Activated T-helper 2 cell treated with anti-CD3 and anti-CD28 coated beads, Interferon-gamma antibody, Interleukin-2, Interleukin-4, amounts not matched to agents 10 μg/mL and 5 μg/mL and 100 μg/mL, durations not matched to agents 14 hours and 24 hours and 36 hours (primary cell): ENCODE measurements at regions not wholly inside any gene's neighbourhood (a gene's known extent, or its start where the extent isn't known, plus 50 kb on each side); places are given as distances from the start of the nearest gene placed in this dataset.

Source experiments
- DNase-seq: peaks from one replicate; pipeline ENCODE4 v3.0.0; 2021; ENCODE audit warnings: low spot score
- H3K27ac Mint-ChIP-seq: one replicate; pipeline ENCODE4 v1.8.0; 2021; ENCODE audit warnings: mixed read lengths
- H3K27me3 Mint-ChIP-seq: one replicate; pipeline ENCODE4 v1.8.0; 2021; ENCODE audit warnings: low read depth, mixed read lengths
- H3K36me3 Mint-ChIP-seq: one replicate; pipeline ENCODE4 v1.8.0; 2021; ENCODE audit warnings: low read depth, mixed read lengths
- H3K4me1 Mint-ChIP-seq: one replicate; pipeline ENCODE4 v1.8.0; 2021; ENCODE audit warnings: low read depth, mixed read lengths
- H3K4me3 Mint-ChIP-seq: one replicate; pipeline ENCODE4 v1.8.0; 2021; ENCODE audit warnings: low read depth, mild to moderate bottlenecking, moderate library complexity, mixed read lengths
- H3K9me3 Mint-ChIP-seq: one replicate; pipeline ENCODE4 v1.8.0; 2021; ENCODE audit warnings: mixed read lengths
- intact Hi-C: fragments of 100-400 bp; cut with micrococcal nuclease; formaldehyde crosslinking; loops from one replicate; pipeline ENCODE4 v1.15.1; 2023

GRCh38 chr6:23618366-23618765 lies 507.6 kb upstream of the NRSN1 start:
- DNase-seq: no peak
- Mint-ChIP-seq H3K27me3 (no peaks in the 10 kb centered on the region), H3K9me3 (peaks cover 12% of the 10 kb centered on the region), H3K4me1 (no peaks in the 10 kb centered on the region), H3K27ac (no peak overlapping the region), H3K4me3 (no peak overlapping the region), H3K36me3 (no peaks in the 10 kb centered on the region)
- intact Hi-C loops: no loop called here

GRCh38 chr6:23620911-23621401 lies 505.1 kb upstream of the NRSN1 start:
- Mint-ChIP-seq H3K27ac (no peak overlapping the region), H3K4me3 (no peak overlapping the region), H3K36me3 (no peaks in the 10 kb centered on the region), H3K27me3 (no peaks in the 10 kb centered on the region), H3K9me3 (peaks cover 12% of the 10 kb centered on the region), H3K4me1 (no peaks in the 10 kb centered on the region)
- DNase-seq: no peak
- intact Hi-C loops: no loop called here

DNA sequence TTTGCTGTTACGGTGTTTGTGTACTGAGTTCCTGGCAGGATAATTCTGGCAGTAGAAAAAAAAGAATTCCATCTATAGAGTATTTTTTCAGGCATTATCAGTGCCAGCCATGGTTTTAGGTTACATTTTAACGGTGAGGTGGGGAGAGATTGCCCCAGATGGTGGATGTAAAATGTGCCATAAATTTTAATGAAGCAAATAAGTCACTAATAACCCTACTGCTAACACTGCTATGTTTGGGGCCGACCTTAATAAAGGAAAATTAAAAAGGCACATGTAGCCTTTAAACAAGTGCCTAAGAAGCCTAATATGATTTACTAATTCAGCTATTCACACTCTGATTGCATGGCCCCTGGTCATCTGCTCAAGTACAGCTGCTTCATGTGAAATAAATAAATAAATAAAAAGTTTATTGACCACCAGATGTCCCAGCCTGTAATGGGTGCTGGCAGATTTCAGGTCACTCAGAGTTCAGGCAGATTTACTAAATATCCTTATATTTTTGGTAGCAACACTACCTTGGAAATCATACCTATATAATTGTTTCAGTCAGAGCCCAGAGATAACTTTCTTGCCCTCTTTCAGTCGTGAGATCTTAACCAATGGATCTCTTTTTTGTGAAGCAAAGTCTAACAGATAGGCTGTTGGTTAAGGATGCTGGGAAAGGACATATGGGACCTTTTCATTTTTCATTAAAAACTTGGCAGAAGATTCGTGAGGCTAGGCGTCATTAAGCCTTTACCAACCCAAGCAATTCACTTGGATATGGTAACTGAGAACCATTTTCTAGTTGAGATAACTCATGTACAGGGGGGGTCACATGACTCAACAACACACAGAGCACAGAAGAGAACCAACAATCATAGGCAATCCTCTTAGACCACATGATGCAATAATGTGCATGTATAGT lies 495.0 kb upstream of the NRSN1 start:
- DNase-seq: no peak
- H3K9me3 Mint-ChIP-seq: no peaks in the 10 kb centered on the region
- H3K27ac Mint-ChIP-seq: no peak overlapping the region
- intact Hi-C loops: no loop called here
- H3K4me1 Mint-ChIP-seq: no peaks in the 10 kb centered on the region
- H3K27me3 Mint-ChIP-seq: no peaks in the 10 kb centered on the region
- H3K4me3 Mint-ChIP-seq: no peak overlapping the region
- no peaks in the 10 kb centered on the region for H3K36me3 Mint-ChIP-seq

DNA sequence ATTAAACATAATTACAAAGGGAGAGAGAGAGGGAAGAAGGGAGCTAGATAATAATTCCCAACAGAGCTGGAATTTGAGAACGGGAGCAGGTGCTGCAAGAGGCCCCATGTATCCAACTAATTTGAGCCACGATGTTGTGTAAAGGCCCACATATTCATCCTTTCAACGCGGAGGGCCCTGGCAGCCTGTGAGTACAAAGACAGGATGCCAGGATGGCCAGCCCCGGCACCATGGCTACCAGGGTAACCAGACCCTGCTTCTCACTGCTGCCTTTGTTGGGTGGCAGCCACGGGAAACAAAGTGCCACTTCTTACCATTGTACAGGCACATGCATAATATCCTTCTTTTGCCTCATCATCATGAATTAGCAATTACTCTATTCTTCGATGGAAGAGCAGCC lies 492.0 kb upstream of the NRSN1 start:
- intact Hi-C loops: no loop called here
- Mint-ChIP-seq H3K27me3 (no peaks in the 10 kb centered on the region), H3K9me3 (no peaks in the 10 kb centered on the region), H3K4me1 (no peaks in the 10 kb centered on the region), H3K27ac (no peak overlapping the region), H3K36me3 (no peaks in the 10 kb centered on the region), H3K4me3 (no peak overlapping the region)
- no peak for DNase-seq

- H3K4me1 Mint-ChIP-seq: no peaks in the 10 kb centered on the region
- no peak for DNase-seq
- intact Hi-C loops: no loop called here
- no peak overlapping the region for H3K4me3 Mint-ChIP-seq
- H3K9me3 Mint-ChIP-seq: no peaks in the 10 kb centered on the region
- H3K36me3 Mint-ChIP-seq: no peaks in the 10 kb centered on the region
- H3K27me3 Mint-ChIP-seq: no peaks in the 10 kb centered on the region
- no peak overlapping the region for H3K27ac Mint-ChIP-seq
Observed at GRCh38 chr6:23635150-23635549, 490.9 kb upstream of the NRSN1 start.

DNA sequence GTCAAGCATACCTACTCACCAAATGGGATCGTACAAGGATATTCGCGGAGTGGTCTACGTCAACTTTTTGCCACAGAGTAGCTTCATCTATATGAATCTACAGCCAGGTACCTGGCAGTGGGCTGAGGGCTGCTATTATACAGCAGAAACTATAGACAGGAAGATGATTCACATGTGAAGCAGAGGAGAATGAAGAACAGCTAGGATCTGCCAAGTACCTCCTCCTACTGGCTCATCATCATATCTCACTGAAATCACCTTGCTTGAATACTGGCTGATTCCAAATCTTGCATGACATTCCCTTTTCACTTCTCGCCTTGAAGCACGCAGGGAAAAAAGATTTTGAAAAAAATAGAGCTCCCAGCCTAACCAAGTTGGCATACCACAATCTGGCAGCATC lies 488.7 kb upstream of the NRSN1 start:
- H3K27ac Mint-ChIP-seq: no peak overlapping the region
- no peaks in the 10 kb centered on the region for H3K27me3 Mint-ChIP-seq
- intact Hi-C loops: no loop called here
- H3K9me3 Mint-ChIP-seq: no peaks in the 10 kb centered on the region
- H3K4me3 Mint-ChIP-seq: no peak overlapping the region
- no peak for DNase-seq
- no peaks in the 10 kb centered on the region for H3K4me1 Mint-ChIP-seq
- H3K36me3 Mint-ChIP-seq: no peaks in the 10 kb centered on the region

- Mint-ChIP-seq H3K4me3 (no peak overlapping the region), H3K36me3 (no peaks in the 10 kb centered on the region), H3K27me3 (no peaks in the 10 kb centered on the region), H3K27ac (no peak overlapping the region), H3K9me3 (no peaks in the 10 kb centered on the region), H3K4me1 (no peaks in the 10 kb centered on the region)
- DNase-seq: no peak
- intact Hi-C loops: no loop called here
Observed at GRCh38 chr6:23642849-23643248, 483.2 kb upstream of the NRSN1 start.

DNA sequence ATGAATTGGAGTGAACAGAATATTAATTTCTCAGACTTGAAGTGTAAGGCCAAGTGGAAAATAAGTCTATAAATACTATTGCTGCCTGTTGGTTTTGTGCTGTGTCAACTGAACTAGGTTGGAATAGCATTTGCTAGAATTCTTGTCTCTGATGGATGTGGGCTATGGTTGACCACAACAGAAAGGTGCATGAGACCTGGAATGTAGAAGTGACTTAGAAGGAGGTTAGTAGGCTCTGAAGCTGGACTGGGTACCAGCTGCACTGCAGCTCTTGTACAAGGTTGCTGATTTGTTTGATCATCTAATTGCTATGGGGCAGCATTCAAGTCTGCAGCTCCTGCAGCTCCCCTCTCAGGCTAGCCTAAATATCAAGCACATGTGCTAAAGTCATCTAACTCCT lies 479.0 kb upstream of the NRSN1 start:
- Mint-ChIP-seq H3K4me1 (no peaks in the 10 kb centered on the region), H3K36me3 (no peaks in the 10 kb centered on the region), H3K27me3 (no peaks in the 10 kb centered on the region), H3K4me3 (no peak overlapping the region), H3K9me3 (no peaks in the 10 kb centered on the region), H3K27ac (no peak overlapping the region)
- DNase-seq: no peak
- intact Hi-C loops: no loop called here

DNA sequence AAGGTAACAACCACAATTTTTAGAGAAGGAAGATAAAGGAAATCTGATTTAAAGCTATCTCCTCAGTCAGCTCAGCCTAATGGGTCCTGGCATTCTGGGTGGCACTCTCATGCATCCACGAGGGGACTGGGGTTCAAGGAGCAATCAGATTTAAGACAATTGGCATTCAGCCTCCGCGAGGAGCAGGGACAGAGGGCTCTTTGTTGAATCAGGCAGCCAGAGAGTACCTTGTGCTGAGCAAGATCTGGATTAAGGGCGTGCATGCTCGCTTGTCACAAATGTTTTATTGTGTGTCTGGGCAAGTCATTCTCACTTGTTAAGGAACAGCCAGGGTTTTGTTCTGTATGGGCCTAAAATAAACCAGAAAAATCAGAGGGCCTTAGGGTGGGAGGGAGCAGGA lies 475.3 kb upstream of the NRSN1 start:
- no peak overlapping the region for H3K4me3 Mint-ChIP-seq
- intact Hi-C loops: no loop called here
- H3K27me3 Mint-ChIP-seq: no peaks in the 10 kb centered on the region
- no peaks in the 10 kb centered on the region for H3K9me3 Mint-ChIP-seq
- DNase-seq: no peak
- no peaks in the 10 kb centered on the region for H3K36me3 Mint-ChIP-seq
- no peak overlapping the region for H3K27ac Mint-ChIP-seq
- no peaks in the 10 kb centered on the region for H3K4me1 Mint-ChIP-seq

DNA sequence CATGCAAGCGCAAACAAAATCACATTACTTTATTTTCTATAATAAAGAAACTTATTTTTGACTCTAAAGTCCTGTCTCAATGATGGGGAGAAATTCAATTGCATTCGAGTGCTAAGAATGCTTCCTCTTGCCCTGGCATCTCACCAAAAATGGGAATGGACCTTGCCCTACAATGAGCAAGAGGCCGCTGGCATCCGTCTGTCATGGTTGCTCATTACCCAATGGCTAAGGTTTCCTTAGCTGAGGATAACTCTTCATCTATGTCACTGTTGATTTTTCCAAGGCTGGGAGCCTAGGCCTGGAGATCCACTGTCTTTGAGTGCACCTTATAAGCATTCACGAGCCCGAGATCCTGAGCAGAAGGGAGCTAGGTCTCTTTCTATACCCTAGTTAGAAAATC lies 471.3 kb upstream of the NRSN1 start:
- Mint-ChIP-seq H3K27ac (no peak overlapping the region), H3K4me3 (no peak overlapping the region), H3K36me3 (no peaks in the 10 kb centered on the region), H3K27me3 (no peaks in the 10 kb centered on the region), H3K9me3 (no peaks in the 10 kb centered on the region), H3K4me1 (no peaks in the 10 kb centered on the region)
- DNase-seq: no peak
- intact Hi-C loops: no loop called here

DNA sequence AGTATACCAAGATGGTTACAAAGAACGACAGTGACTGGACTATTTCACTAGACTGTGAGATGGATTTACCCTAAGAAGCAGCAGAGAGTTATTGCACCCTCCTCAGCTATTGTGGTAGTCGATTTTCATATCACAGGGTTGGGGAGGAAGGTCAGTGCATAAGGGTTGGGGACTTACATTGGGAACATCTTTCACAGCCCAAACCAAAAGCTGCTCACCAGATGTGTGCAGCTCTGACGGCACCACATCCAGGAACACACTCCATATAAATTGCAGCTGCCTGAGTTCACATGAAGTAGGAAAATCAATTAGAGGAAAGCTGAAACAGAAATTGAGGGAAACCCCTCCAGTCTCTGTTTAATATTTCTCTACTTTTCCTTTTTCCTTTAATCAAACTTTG lies 470.5 kb upstream of the NRSN1 start:
- intact Hi-C loops: no loop called here
- Mint-ChIP-seq H3K9me3 (no peaks in the 10 kb centered on the region), H3K4me3 (no peak overlapping the region), H3K27me3 (no peaks in the 10 kb centered on the region), H3K4me1 (no peaks in the 10 kb centered on the region), H3K27ac (no peak overlapping the region), H3K36me3 (no peaks in the 10 kb centered on the region)
- no peak for DNase-seq

DNA sequence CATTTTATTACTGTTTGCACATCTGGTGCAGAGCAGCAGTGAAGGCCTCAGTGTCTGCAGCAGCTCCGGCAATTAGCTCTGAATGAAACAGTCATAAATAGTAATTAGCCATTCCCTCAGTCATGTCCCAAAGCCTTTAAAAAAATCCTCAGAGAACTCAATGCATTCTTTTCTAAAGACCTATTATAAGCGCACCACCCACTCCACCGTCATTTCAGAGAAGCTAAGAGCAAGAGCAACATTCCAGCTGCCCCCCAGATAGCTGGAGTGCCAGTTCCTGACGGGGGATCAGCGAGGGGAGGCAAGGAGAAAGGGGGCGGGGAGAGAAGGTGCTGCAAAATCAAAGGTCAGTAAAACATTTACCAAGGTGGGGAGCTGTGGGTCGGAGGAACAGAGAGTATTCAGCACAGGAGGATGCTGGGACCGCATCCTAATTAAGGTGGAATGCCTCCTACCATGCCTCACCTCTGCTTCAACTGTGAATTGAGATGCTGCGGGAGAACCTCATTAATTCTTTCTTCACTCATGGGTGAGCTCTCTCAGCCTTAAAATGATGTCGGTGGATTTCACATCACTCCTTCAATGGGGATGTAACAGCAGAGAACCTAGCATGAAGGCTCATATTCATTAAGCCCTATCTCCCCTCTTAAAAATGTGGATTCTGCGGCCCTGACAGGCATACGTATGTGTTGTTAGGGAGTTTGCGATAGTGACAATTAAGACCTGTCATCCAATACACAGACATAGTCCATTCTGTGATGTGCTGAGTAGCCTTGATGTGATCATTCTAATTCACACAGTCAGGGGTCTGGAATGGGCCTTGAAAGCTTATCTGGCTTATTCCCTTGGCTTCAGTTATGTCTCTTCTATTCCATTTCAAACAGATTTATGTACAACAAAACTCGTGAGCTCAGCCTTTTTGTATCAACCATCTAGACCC lies 469.5 kb upstream of the NRSN1 start:
- no peak overlapping the region for H3K4me3 Mint-ChIP-seq
- no peaks in the 10 kb centered on the region for H3K4me1 Mint-ChIP-seq
- no peaks in the 10 kb centered on the region for H3K36me3 Mint-ChIP-seq
- DNase-seq: no peak
- H3K27ac Mint-ChIP-seq: no peak overlapping the region
- H3K9me3 Mint-ChIP-seq: no peaks in the 10 kb centered on the region
- intact Hi-C loops: no loop called here
- H3K27me3 Mint-ChIP-seq: no peaks in the 10 kb centered on the region

- H3K27me3 Mint-ChIP-seq: no peaks in the 10 kb centered on the region
- no peaks in the 10 kb centered on the region for H3K36me3 Mint-ChIP-seq
- intact Hi-C loops: no loop called here
- no peak overlapping the region for H3K4me3 Mint-ChIP-seq
- H3K27ac Mint-ChIP-seq: no peak overlapping the region
- no peaks in the 10 kb centered on the region for H3K4me1 Mint-ChIP-seq
- no peaks in the 10 kb centered on the region for H3K9me3 Mint-ChIP-seq
- DNase-seq: no peak
Observed at GRCh38 chr6:23659125-23659524, 466.9 kb upstream of the NRSN1 start.
